HL-60 (cell line): ENCODE measurements at regions not wholly inside any gene's neighbourhood (a gene's known extent, or its start where the extent isn't known, plus 50 kb on each side); places are given as distances from the start of the nearest gene placed in this dataset.

Experiments
- DNase-seq, 2 experiments: peaks; one replicate each; pipeline ENCODE4 v3.0.0-alpha.2; 2010 to 2020; ENCODE audit warnings: low read depth in 1 of 2, low spot score in 1 of 2
- H3K27ac ChIP-seq: fragments of 250-450 bp; sonication (Bioruptor Pico); replicated peaks from 2 replicates; pipeline ENCODE4 v1.5.1; 2020; ENCODE audit warnings: mild to moderate bottlenecking, moderate library complexity
- H3K27me3 ChIP-seq: fragments of 250-450 bp; sonication (Bioruptor Pico); 2 replicates; pipeline ENCODE4 v1.5.1; 2021; ENCODE audit warnings: mild to moderate bottlenecking, moderate library complexity; ENCODE audit not compliant: insufficient read depth, poor library complexity, severe bottlenecking
- H3K4me3 ChIP-seq: replicated peaks from 2 replicates; pipeline ENCODE4 v1.5.1; 2011; ENCODE audit warnings: mild to moderate bottlenecking, control low read depth, low read length; ENCODE audit not compliant: insufficient read depth
- CTCF ChIP-seq: IDR thresholded peaks from one replicate; pipeline ENCODE4 v1.5.1; 2011; ENCODE audit warnings: low read length, control low read depth, inconsistent platforms; ENCODE audit not compliant: insufficient read depth
- GABPA ChIP-seq: IDR thresholded peaks from 2 replicates; pipeline ENCODE4 v1.6.1; 2012; ENCODE audit warnings: low read depth
- POLR2AphosphoS5 ChIP-seq: IDR thresholded peaks from 2 replicates; pipeline ENCODE4 v1.6.1; 2012; ENCODE audit warnings: low read depth
- REST ChIP-seq: IDR thresholded peaks from 2 replicates; pipeline ENCODE4 v1.6.1; 2012; ENCODE audit warnings: low read depth; ENCODE audit not compliant: insufficient replicate concordance
- SPI1 ChIP-seq: IDR thresholded peaks from 2 replicates; pipeline ENCODE4 v1.6.1; 2012; ENCODE audit warnings: low read depth, mild to moderate bottlenecking, borderline replicate concordance

DNA sequence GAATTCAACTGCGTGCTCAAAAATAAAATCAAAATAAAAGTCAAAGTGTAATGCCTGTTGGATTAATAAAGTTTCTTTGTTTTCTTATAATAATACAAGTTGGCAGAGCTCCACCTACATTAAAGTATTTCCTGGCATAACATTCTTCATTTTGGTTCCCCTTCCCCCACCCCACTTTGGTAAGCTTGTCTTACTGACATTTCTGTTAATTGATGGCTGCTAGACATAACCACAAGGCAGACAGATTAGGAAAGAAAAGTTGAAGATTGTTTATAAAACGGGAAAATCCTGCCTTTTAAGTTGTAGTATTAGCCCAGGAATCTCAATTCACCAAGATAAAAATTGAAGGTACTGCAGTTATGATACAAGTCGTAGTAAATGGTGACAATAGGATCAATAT is 246.5 kb upstream of the RPS6KA3 start:
- no peak overlapping the region for H3K27ac ChIP-seq
- no peak for DNase-seq
- no peak overlapping the region for H3K4me3 ChIP-seq
- no peak for TF ChIP-seq CTCF
- TF ChIP-seq POLR2AphosphoS5 = no peak
- TF ChIP-seq REST = no peak
- TF ChIP-seq GABPA = no peak
- no peak for TF ChIP-seq SPI1
- no peaks in the 10 kb centered on the region for H3K27me3 ChIP-seq

DNA sequence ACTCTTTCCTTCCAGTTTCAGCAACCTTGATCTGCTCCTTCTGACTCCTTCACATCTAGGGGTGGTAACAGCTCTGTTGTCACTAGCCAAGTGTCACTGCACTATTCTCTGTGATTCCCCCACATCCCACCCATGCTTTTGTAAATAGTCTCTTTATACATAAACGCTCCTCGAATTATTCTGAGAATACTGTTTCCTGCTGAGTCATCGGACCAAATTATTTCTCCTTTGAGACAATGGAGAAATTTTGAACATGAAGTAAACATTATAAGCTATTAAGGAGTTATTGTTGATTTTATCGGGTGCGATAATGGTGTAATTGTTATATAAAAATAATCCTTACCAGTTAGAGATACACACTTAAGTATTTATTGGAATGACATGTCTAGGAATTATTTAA is 245.1 kb upstream of the RPS6KA3 start:
- DNase-seq = no peak
- no peak overlapping the region for H3K4me3 ChIP-seq
- TF ChIP-seq CTCF = no peak
- TF ChIP-seq SPI1 = no peak
- no peak for TF ChIP-seq GABPA
- TF ChIP-seq REST = no peak
- no peak for TF ChIP-seq POLR2AphosphoS5

DNA sequence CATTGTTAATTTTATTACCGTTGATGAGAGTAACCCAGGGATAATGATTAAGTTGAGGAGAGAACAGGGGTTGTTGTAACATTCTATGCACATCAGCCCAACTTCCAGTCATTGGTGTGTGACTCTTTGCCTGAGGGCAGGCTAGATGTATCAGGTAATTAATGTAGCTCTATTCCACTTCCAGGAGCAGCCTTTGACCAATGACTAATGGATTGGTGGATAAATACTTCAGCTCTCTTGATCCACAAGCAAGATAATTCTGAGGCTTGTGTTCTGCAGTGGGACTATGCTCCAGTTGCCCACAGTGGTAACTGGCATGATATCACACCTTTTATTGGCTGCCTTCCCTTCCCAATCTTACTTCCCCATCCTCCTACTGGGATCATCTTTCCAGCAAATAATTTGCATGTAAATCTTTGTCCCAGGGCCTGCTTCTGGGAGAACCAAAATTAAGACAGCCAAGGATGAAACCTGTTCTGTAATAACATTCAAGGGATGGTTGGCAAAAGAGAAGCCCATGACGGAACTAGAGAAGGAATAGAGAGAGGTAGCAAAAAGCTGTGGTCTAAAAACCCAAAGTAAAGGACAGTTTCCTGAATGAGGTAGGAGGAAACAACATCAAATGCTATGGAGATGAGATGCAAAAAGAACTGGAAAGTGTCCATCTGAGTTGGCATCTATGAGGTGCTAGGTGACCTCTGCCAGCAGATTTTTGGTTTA is 241.4 kb upstream of the RPS6KA3 start:
- Histone ChIP-seq H3K4me3 (no peak overlapping the region), H3K27ac (no peak overlapping the region), H3K27me3 (no peaks in the 10 kb centered on the region)
- no peak for TF ChIP-seq REST
- TF ChIP-seq POLR2AphosphoS5 = no peak
- TF ChIP-seq SPI1 = no peak
- TF ChIP-seq CTCF = no peak
- no peak for TF ChIP-seq GABPA
- DNase-seq = no peak

More for the DNA sequence above, 245.1 kb upstream of the RPS6KA3 start:
- H3K27me3 ChIP-seq = no peaks in the 10 kb centered on the region
- H3K27ac ChIP-seq = no peak overlapping the region
